Psoas muscle (tissue), 7 donors: ENCODE measurements at regions not wholly inside any gene's neighbourhood (a gene's known extent, or its start where the extent isn't known, plus 50 kb on each side); places are given as distances from the start of the nearest gene placed in this dataset.

Experiments used
- ATAC-seq, 4 donors: fragments of 200-7000 bp; cut with Tn5 transposase; one replicate each; pipeline ENCODE4 v1.9.1; 2020; ENCODE audit warnings: moderate library complexity in 3 of 4, mild to moderate bottlenecking in 2 of 4
- DNase-seq, 2 donors: peaks; one replicate each; pipeline ENCODE4 v3.0.0-alpha.2; 2020
- H3K27ac ChIP-seq: fragments of 200-600 bp; one replicate; pipeline ENCODE4 v1.8.0; 2022
- H3K27me3 ChIP-seq, 3 donors: fragments of 200-600 bp in 1 of 3; one replicate each; pipeline versions ENCODE4 v1.6.1 to v1.8.0; 2013 to 2022; ENCODE audit warnings: low read length in 2 of 3, mild to moderate bottlenecking in 2 of 3, moderate library complexity in 1 of 3; ENCODE audit not compliant: insufficient read depth in 3 of 3
- H3K36me3 ChIP-seq, 2 donors: fragments of 200-600 bp in 1 of 2; one replicate each; pipeline versions ENCODE4 v1.6.1 to v1.8.0; 2013 to 2022; ENCODE audit warnings: low read depth in 1 of 2, mild to moderate bottlenecking in 1 of 2, moderate library complexity in 1 of 2; ENCODE audit not compliant: insufficient read depth in 1 of 2
- H3K4me1 ChIP-seq: fragments of 200-600 bp; one replicate; pipeline ENCODE4 v1.8.0; 2022
- H3K4me3 ChIP-seq: fragments of 200-600 bp; one replicate; pipeline ENCODE4 v1.8.0; 2022; ENCODE audit warnings: mild to moderate bottlenecking
- H3K9me3 ChIP-seq: fragments of 200-600 bp; one replicate; pipeline ENCODE4 v1.8.0; 2022
- WGBS, 3 donors: extraction: QIAGEN DNeasy Blood & Tissue Kit; methylation state at CpG; one replicate each; pipeline versions ENCODE4 v1.1.6 to v1.1.7; 2013; 5-methylcytosine and 5-hydroxymethylcytosine counted together
- intact Hi-C, 2 donors: fragments of 100-400 bp; cut with DNase I; formaldehyde crosslinking; loops; one replicate each; pipeline versions ENCODE4 v1.11.0 to v1.14.2; 2022
- TF ChIP-seq, protein P1 (sequence below): fragments of 200-600 bp; IDR thresholded peaks from one replicate; pipeline ENCODE4 v1.8.0; 2022; ENCODE audit warnings: antibody characterized with exemption
- donor health status: healthy with polysubstance abuse.
- donor health status: DM: no; HTN: no; CAD: no; lungs with moderate emphysema.
- donor health status: Bipolar disorder and iron deficiency.
- donor health status: healthy.
- donor health status: DM: yes; HTN: yes; CAD: no.
- donor health status: DM: no; HTN: no; CAD: no.
- donor health status: DM: yes; HTN: yes; CAD: no.

DNA sequence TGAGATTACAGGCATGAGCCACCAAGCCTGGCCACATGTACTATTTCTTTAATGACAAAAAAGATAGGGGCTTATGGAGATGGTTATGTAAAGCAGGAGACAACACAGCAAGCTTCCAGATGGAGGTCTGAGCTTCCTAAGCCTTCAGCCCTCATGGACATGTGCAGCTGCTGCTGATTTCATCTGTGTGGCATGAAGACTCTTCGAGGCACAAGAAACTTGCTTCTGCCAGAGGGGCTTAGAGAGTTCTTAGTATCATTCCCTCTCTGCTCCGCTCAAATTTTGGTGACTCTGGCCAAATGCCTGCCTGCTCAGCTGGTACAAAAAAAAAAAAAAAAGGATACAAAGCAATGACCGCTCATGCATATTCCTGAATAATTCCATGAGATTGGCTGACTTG, 552.5 kb downstream of the TYW1 start:
- 43 to 63% (median 60%) methylated on average over 3 of the region's 3 CpGs for WGBS, 3 donors

DNA sequence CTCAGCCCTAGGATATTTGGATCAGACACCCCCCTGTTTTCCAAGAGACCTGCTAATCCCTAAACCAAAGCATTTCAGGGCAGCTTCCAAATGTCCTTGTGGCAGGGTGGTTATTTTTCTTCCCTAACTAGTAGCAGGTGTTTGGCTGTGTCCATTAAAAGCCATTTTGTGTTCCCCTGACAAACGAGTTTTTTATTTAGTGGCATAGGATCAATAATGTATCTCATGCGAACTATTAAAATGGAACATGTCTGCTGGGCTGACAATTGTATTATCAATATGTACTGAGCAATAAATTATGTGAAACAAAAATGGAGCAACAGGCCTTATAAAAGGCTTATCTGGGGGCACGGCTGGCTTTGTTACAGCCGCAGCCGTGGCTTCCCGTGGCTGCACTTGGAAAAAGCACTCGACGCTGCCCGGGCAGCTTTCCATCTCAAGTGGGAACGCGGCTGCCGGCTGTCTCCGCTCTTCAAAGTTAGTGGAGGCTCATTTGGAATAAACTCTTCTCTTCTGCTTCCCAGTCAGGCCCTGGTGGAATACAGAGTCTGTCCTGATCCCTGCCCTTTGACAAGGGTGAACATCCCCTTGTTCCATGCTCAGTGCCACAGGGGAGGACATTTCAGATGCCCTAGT, 554.3 kb downstream of the TYW1 start:
- no peaks in the 10 kb centered on the region for H3K9me3 ChIP-seq
- 18 to 25% (median 21%) methylated on average over 13 of the region's 13 CpGs for WGBS, 3 donors
- ATAC-seq (no peak), DNase-seq (no peak)
- no peaks in the 10 kb centered on the region for H3K36me3 ChIP-seq
- intact Hi-C loops, result no loop called here
- no peaks in the 10 kb centered on the region for H3K27me3 ChIP-seq
- TF ChIP-seq, protein P1, sequence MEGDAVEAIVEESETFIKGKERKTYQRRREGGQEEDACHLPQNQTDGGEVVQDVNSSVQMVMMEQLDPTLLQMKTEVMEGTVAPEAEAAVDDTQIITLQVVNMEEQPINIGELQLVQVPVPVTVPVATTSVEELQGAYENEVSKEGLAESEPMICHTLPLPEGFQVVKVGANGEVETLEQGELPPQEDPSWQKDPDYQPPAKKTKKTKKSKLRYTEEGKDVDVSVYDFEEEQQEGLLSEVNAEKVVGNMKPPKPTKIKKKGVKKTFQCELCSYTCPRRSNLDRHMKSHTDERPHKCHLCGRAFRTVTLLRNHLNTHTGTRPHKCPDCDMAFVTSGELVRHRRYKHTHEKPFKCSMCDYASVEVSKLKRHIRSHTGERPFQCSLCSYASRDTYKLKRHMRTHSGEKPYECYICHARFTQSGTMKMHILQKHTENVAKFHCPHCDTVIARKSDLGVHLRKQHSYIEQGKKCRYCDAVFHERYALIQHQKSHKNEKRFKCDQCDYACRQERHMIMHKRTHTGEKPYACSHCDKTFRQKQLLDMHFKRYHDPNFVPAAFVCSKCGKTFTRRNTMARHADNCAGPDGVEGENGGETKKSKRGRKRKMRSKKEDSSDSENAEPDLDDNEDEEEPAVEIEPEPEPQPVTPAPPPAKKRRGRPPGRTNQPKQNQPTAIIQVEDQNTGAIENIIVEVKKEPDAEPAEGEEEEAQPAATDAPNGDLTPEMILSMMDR, result no peak
- no peaks in the 10 kb centered on the region for H3K4me1 ChIP-seq
- H3K4me3 ChIP-seq, result no peak overlapping the region
- H3K27ac ChIP-seq, result no peak overlapping the region

More for the DNA sequence above, 552.5 kb downstream of the TYW1 start:
- H3K27ac ChIP-seq, result no peak overlapping the region
- no peaks in the 10 kb centered on the region for H3K36me3 ChIP-seq
- H3K4me3 ChIP-seq, result no peak overlapping the region
- DNase-seq, result no peak
- no peak for ATAC-seq
- no peaks in the 10 kb centered on the region for H3K4me1 ChIP-seq
- intact Hi-C loops, result no loop called here
- no peaks in the 10 kb centered on the region for H3K9me3 ChIP-seq
- TF ChIP-seq, protein P1, result no peak
- H3K27me3 ChIP-seq, result no peaks in the 10 kb centered on the region

DNA sequence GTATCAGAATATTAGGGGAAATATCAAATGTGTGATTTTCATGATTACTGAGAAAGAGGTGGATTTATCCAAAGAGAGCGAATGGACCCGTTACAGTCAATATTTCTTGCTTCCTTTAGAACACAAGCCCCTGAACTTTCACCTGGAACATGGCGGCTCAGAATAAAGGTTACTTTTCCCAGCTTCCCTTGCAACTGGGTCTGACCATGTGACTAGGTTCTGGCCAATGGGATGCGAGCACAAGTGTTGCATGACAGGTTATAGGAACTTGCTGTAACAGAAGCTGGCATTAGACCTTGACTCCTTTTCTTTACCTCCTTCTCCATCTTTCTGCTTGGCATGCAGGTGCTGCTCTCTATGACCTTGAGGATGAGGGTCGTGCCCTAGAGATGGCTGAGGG, 556.1 kb downstream of the TYW1 start:
- no peak overlapping the region for H3K4me3 ChIP-seq
- WGBS, 3 donors, result 95 to 98% (median 97%) methylated on average over 5 of the region's 5 CpGs
- TF ChIP-seq, protein P1, result no peak

DNA sequence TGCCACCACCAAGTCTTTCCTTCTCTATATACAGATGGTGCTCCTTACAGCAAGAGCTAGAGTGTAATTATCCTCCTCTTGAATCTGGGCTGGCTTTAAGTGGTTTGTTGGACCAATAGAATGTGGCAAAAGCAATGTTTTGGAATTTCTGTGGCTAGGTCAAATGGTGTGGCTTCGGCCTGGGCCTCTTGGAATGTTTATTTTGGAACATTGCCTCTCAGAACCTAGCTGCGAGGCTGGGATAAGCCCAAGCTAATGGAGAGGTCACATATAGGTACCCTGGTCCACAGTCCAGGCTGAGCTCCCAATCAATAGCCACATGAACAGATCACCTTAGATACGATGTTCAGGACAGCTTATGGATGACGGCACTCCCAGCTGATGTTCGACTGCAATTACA, 556.7 kb downstream of the TYW1 start:
- Histone ChIP-seq H3K4me3 (no peak overlapping the region), H3K27ac (no peak overlapping the region), H3K9me3 (no peaks in the 10 kb centered on the region), H3K27me3 (no peaks in the 10 kb centered on the region), H3K4me1 (no peaks in the 10 kb centered on the region), H3K36me3 (no peaks in the 10 kb centered on the region)
- TF ChIP-seq, protein P1, result no peak
- intact Hi-C loops, result no loop called here
- 87 to 90% (median 89%) methylated on average over 5 of the region's 5 CpGs for WGBS, 3 donors
- DNase-seq, result no peak
- ATAC-seq, result no peak

More for the DNA sequence above, 556.1 kb downstream of the TYW1 start:
- Histone ChIP-seq H3K27ac (no peak overlapping the region), H3K4me1 (no peaks in the 10 kb centered on the region), H3K27me3 (no peaks in the 10 kb centered on the region), H3K36me3 (no peaks in the 10 kb centered on the region), H3K9me3 (no peaks in the 10 kb centered on the region)
- DNase-seq (no peak), ATAC-seq (no peak)
- intact Hi-C loops, result no loop called here

GRCh38 chr7:67554986-67555385, 558.4 kb downstream of the TYW1 start:
- intact Hi-C loops, result no loop called here

More at GRCh38 chr7:67554986-67555385, 558.4 kb downstream of the TYW1 start:
- ATAC-seq (no peak), DNase-seq (no peak)
- H3K36me3 ChIP-seq, result no peaks in the 10 kb centered on the region
- H3K4me3 ChIP-seq, result no peak overlapping the region
- H3K27ac ChIP-seq, result no peak overlapping the region
- no peaks in the 10 kb centered on the region for H3K4me1 ChIP-seq
- H3K27me3 ChIP-seq, result no peaks in the 10 kb centered on the region
- WGBS, 3 donors, result 60 to 63% (median 61%) methylated on average over 6 of the region's 6 CpGs
- TF ChIP-seq, protein P1, result no peak
- no peaks in the 10 kb centered on the region for H3K9me3 ChIP-seq
